Amygdala (tissue), 56 donors: ENCODE measurements at regions not wholly inside any gene's neighbourhood (a gene's known extent, or its start where the extent isn't known, plus 50 kb on each side); places are given as distances from the start of the nearest gene placed in this dataset.
"Not testable (repeated sequence)": the region's sequence is repeated elsewhere in the genome, so short reads cannot be mapped to it uniquely, and the experiment has no call there.

Source experiments
- DNase-seq, 56 donors: peaks; one replicate each; lab custom pipeline; 2025; lab: John Stamatoyannopoulos, UW

DNA sequence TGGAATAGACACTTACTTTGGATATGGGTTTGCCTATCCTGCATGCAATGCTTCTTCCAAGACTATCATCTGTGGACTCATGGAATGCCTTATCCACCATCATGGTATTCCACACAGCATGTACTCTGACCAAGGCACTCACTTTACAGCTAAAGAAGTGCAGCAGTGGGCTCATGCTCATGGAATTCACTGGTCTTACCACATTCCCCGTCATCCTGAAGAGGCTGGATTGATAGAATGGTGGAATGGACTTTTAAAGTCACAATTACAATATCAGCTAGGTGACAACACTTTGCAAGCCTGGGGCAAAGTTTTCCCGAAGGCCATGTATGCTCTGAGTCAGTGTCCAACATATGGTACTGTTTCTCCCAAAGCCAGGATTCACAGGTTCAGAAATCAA lies 199.1 kb downstream of the GJA1 start:
- DNase-seq, result not testable (repeated sequence)

DNA sequence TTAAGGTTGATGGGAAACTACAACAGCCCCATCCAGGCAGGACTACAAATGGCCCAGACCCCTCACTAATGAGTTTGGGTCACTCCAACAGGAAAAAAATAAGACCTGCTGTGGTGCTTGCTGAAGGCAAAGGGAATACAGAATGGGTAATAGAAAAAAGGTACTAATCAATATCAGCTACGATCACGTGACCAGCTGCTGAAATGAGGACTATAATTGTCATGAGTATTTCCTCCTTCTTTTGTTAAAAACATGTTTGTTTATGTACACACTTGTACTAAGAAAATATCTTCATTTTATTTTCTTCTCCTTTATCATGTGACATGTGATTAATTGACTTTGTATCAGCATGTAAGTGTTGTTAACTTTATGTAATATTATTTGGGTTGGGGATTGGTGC lies 199.9 kb downstream of the GJA1 start:
- DNase-seq, result no peak

DNA sequence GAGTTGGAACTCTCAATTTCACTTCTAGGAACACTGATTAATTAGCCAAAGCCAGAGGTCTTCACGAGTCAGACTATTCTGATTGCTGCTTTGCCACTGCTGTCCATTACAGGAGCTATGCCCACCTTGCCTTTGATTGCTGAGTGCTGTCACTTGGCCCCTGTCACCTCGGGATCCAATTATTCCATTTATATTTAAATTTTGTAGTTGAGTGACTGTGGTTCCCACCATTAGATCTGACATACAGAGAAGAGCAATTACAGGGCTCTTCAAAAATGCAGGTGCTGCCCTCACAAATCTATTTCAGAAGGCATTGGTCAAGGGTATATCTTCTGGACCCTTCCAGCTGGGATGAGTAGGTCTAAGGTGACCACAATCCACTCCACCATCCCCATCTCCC lies 200.8 kb downstream of the GJA1 start:
- DNase-seq, result not testable (repeated sequence)

DNA sequence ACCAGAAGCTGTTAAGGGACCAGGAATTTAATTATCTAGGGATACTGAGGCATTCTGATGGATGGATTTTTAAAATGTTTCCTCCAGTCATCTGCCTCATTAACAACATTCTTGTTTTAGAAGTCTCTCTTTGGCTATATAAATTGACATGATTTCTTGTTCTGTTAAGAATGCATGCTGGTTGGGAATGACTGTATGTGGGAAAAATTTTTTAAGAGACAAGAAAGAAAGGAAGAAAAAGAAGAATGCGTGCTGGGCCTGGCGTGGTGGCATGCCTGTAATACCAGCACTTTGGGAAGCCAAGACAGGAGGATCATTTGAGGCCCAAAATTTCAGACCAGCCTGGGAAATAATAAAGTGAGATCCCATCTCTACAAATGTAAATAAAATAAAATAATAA lies 203.6 kb downstream of the GJA1 start:
- no peak for DNase-seq

DNA sequence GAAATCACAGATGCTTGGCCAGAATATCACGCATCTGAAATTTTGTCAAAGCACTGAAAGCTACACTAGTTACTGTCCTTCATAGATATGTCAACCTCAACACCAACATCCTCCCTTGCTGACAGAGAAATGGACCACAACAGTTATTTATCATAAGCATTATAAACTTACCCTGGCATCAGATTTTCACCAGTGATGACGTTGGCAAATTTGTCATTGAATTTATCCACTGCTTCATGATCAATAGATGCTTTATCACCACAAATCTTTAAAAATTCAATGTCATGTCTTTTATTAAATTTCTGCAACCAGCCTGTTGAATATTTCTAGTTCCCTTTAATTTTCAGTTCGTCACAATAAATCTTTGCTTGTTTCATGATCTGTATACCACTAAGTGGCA lies 205.7 kb downstream of the GJA1 start:
- DNase-seq, result no peak

DNA sequence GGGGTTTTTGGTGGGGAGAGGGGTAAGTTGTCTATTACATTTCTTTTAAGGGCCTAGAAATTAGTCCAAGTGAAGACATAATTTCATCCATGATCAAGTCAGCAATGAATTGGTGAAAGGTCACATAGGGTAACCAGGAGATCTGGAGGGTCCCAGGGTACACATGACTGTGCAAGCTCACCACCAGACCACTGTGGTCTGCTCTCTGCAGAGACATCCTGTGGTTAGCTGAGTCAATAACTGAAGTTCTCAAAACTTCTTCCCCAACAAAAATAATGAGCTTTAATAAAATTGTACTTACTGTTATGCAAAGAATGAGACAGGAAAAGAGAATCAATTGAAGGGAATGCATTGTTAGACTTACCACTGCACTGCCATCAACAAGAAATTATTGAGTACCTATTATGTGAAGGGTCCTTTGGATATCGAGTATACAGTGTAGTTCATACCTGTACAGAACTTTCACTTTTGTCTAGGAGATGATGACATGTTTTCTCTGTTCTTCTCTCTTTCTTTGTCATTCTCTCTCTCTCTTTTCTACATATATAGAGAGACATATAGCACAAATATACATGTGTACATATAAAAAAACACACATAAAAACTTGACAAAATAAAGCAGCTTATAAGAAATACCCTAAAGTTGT lies 209.8 kb downstream of the GJA1 start:
- no peak for DNase-seq

DNA sequence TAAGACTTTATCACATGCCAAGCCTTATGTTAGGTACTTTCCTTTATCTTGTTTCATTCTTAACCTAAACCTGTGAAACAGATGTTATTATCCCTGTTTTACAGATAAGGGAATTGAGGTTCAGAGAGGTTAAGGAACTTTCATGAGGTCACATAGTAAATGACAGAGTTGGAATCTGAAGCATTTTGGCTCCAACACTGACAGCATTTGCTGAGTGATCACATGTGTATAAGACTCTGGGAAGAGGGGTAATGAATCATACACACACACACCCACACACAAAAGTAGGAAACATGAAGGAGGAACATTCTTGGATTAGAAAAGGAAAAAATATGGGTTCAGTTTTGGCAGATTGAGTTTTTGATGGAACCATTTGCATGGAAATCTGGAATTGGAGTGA lies 212.5 kb downstream of the GJA1 start:
- no peak for DNase-seq

DNA sequence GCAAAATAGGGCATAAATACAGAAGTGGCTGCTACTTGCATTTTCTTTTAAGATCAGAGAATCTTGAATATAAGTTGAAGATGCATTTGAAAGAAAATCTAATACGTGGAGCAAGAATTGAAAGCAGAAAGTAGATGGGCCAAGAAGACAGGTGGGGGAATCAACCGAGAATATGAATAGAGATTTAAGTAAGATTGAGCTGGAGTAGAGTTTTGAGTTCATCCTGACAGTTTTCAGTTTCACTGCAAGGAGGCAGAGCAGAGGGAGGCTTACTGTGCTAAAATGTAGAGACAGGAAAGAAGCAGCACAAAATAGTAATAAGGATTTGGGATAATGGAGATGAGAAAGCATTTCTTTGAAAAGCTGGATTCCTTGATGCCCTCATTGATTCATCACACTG lies 214.5 kb downstream of the GJA1 start:
- no peak for DNase-seq

DNA sequence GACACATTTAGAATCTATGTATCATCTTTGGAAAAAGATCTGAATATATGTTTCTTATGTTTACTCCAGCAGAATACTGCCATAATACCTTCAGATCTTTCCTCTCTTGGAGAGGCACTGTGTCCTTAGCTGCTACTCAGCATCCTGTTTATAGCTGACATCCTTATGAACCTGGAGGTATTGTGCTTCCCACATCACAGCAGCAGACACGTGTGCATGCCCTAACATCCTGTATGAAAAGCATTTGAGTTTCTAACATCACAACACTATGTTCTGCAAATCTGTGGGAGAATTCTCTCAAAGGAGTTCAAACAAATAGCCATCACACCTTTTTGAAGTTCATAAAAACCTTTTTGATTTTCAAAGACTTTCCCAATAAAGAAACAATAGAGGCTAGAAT lies 216.0 kb downstream of the GJA1 start:
- DNase-seq, result no peak

DNA sequence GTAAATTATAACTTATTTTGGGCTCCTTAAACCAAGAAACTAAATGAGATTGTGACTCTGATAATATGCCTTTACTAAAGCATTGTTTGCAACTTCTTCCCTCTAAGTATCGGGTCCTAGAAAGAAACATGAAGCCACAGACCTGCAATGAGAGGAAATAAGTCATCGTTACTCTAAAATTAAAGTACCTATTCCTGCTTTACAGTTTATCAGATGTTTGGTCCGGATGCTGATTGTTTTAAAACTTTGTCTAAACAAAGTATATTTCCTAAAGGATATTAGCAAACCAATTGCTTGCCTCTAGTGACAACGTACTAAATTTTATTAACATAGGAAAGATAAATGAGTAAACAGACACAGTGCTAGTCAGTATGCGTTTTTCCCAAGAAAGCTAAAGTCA lies 216.8 kb downstream of the GJA1 start:
- DNase-seq, result no peak

DNA sequence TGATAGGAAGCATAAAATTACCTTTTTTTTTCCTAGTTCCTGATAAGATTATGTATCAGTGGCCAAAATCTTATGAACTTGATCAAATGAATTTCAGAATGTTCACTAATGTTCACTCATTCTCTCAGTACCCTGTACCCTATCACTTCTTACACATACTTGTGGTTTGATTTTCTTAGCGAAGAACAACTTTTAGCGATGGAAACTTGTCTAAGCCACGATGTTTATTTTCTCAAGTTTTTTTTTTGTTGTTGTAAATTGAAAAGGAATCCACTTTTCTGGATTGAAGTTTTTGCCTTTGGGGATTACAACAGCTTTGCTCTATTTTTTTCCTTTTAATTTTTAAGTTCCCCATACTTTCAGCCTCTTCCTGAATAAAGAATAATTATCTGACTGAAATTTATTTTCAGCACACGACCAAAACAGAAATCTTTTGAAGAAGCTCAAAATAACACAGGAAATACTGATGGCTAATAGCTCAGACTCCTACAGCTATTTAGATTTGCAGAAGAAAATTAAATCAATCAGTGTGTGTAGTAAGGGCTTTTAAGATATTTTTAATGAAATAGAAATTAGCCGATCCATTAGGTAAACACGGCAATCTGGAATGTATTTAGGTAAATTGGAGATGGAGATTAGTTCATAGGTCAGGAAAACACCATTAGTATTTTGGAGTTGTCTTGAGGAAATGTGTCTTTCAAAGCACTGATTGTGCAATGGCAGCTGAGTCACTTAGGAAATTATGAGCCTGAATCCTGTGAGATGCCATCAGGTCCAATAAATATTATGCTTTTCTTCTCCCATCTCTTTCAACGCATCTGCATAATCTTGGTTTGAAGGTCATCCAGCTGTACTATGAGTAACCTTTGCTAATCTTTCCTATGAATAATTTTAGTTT lies 217.5 kb downstream of the GJA1 start:
- DNase-seq, result no peak

DNA sequence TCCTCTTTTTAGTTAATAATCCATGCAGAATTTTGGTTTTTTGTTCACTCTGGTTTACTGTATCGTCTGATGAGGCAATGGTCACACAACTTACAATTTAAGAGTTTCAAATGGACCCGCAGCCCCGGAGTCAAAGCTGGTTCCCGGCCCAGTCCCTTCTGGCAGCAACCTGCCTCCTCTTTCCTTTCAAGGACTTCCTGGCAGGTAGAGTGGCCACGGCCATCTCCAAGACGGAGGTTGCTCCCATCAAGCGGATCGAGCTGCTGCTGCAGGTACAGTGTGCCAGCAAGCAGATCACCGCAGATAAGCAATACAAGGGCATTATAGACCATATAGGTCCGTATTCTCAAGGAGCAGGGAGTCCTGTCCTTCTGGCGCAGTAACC lies 218.2 kb downstream of the GJA1 start:
- no peak for DNase-seq

DNA sequence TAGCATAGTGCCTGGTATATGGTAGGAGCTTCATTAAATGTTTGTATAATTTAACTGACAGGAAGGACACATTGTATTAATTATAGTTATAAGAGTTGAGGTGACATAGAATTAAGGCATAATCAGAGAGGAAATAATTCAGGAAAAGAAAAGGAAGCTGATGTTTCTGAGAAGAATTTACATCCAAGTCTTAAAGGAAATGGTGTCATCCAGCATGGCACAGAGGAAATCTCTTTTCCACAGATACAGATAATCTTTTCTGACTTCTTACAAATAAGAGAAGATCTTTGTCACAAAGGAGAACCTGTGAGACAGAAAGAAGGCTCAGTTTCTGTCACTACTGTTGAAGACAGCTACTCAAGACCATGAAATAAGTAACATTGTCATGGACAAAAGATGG lies 222.5 kb downstream of the GJA1 start:
- no peak for DNase-seq

DNA sequence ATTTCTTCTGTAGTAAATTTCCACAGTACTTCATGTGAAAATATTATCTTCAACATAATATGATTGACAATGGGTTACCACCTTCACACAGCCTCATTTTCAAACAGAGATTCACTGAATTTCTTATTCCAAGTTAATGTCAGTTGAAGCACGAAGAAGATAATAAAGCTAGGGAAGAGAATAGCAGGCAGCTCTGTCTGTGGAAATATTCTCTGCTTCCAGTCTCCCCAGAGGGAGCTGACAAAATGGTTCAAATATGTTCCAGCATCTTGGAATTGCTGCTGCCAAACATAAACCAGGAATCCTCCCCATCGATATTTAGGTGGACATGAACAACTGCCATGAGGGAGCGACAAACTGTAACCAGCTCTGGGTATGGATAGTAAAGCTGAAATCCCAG lies 224.8 kb downstream of the GJA1 start:
- DNase-seq, result no peak

DNA sequence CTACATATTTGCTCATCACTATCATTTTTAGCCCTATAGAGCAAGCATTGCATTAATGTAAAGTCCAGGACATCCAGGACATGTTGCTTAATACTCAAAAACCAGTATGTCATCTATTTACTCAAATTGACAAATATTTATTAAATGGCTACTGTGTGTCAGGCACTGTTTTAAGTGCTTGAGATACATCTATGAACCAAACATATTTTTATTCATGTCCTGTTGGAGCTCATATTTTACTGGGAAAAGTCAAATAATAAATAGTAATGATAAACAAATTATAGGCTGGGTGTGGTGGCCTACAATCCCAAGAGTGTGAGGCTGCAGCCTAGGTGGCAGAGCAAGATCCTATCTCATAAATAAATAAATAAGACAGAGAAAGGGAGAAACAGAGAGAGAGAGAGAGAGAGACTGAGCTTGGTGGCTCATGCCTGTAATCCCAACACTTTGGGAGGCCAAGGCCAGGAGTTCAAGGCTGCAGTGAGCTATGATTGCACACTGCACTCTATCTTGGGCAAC lies 227.9 kb downstream of the GJA1 start:
- DNase-seq, result no peak

DNA sequence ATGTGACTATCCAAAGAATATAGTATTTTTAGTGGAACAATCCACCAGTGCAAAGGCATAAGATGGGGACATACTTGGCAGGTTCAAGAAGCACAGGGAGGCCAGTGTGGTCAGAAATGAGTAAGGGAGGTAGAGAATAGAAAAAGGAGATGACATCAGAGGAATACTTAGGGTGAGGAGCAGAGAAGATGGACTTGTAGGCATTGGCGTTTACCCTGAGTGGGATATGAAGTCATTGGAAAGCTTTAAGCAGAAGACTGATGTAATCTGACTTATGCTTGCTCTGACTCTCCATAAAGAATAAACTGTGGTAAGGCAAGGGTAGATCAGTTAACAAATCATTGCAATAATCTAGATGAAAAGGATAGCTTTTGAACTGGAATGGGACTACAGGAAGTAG lies 228.7 kb downstream of the GJA1 start:
- no peak for DNase-seq

DNA sequence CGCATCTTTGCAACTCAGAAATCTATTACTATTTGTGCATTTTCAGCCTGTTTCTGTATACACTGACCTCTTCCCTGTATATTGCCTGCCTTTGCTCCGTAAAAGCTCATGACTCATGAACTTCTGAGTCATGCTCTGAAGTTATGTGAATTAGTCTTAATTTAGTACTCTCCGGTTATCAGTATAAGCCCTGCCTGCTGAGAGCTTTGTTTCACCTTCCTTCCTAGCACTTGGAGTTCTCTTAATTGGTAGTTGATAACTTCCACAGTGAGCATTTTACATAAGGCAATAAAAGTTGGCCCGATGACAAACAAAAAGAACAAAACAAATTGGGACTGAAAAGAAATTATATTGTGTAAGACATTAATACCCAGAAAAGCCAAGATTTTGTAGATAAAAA lies 231.4 kb downstream of the GJA1 start:
- DNase-seq, result no peak

DNA sequence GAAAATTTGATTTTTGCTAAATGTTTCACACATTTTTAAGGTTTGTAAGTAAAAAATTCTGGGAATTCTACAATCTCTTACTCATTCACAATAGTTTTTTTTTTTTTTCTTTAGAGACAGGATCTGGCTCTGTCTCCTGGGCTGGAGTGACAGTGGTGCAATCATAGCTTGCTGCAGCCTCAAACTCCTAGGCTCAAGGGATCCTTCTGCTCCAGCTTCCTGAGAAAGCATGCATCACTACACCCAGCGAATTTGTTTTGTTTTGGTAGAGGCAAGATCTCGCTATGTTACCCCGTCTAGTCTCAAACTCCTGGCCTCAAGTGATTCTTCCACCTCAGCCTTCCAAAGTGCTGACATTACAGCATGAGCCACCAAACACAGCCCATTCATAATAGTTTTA lies 232.8 kb downstream of the GJA1 start:
- DNase-seq, result no peak

DNA sequence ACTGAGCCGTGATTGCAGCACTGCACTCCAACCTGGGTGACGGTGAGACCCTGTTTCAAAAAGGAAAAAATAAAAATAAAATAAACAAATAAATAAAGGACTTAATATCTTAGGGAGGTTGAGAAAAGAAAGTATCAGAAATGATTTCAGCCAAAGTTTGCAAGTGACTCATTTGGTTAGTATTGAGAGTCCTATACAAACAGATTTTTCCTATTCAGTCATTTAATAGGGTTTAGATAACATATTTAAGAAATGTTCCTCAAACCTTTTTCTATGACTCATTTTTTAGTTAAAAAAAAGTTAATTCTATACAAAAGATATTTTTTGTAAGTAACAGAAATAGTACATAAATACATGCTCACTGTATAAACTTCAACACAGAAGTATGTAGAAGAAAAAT lies 235.1 kb downstream of the GJA1 start:
- no peak for DNase-seq

DNA sequence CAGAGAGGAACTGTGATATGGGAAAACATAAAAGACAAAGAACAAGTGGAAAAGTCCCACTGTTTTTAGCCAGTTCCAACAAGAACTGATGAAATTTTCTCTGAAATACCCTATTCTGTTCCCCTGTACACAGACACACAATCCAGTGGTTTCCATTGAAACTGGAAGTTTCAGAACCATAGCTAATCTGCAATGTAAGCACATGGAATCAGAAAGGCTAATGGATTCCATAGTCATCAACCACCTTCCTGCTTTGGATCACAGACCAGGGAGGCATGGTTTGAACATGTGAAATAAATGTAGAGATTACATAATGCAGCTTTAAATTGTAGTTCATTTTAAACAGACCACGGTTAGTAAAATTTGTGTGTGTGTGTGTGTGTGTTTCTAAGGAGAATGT lies 242.1 kb downstream of the GJA1 start:
- no peak for DNase-seq

DNA sequence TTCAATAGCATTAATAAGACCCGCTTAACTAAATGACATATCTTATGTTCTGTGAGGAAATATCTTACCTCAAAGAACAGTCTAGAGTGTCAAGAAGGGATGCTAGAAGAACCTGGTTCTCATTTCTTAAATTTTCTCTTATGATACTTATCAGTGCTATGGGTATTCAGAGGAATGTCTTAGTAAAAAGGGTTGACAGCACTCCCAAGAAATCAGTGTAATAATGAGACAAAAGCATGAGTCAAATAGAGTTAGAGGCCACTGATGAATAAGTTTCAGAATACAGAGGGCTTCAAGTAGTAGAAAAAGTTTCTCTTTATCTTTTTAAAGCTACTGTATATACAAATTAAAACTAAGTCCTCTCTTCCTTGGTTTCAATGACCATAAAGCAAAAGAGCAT lies 242.8 kb downstream of the GJA1 start:
- no peak for DNase-seq

DNA sequence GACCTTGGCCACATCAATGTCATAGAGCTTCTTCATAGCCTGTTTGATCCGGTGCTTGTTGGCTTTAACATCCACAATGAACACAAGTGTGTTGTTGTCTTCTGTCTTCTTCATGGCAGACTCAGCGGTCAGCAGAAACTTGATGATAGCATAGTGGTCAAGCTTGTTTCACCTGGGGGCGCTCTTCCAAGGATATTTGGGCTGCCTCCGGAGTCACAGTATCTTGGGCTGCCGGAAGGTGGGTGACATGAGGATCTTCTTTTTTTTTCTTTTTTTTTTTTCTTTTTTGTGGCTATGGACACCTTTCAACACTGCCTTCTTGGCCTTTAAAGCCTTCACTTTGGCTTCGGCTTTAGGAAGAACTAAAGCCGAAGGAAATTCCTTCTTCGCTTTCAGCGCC lies 244.6 kb downstream of the GJA1 start:
- no peak for DNase-seq
